H9 (cell line): ENCODE measurements at regions not wholly inside any gene's neighbourhood (a gene's known extent, or its start where the extent isn't known, plus 50 kb on each side); places are given as distances from the start of the nearest gene placed in this dataset.

Source experiments
- DNase-seq: peaks from one replicate; pipeline ENCODE4 v3.0.0-alpha.2; 2017
- H2AFZ ChIP-seq: one replicate; pipeline ENCODE4 v1.6.1; 2013; ENCODE audit warnings: mild to moderate bottlenecking, low read length, control low read depth, moderate library complexity
- H2AK5ac ChIP-seq: 2 replicates; pipeline ENCODE4 v1.6.1; 2013; ENCODE audit warnings: low read length, control low read depth, mixed read lengths; ENCODE audit not compliant: insufficient read length
- H2BK120ac ChIP-seq: one replicate; pipeline ENCODE4 v1.6.1; 2013; ENCODE audit warnings: low read depth, mild to moderate bottlenecking, low read length, control low read depth, inconsistent platforms; ENCODE audit not compliant: poor library complexity, severe bottlenecking
- H2BK12ac ChIP-seq: 2 replicates; pipeline ENCODE4 v1.6.1; 2013; ENCODE audit warnings: low read length, control low read depth, mixed read lengths, low read depth; ENCODE audit not compliant: insufficient read length
- H2BK15ac ChIP-seq: 2 replicates; pipeline ENCODE4 v1.6.1; 2013; ENCODE audit warnings: low read depth, low read length, control low read depth
- H2BK20ac ChIP-seq: one replicate; pipeline ENCODE4 v1.6.1; 2013; ENCODE audit warnings: low read depth, mild to moderate bottlenecking, low read length, control low read depth, inconsistent platforms; ENCODE audit not compliant: poor library complexity, severe bottlenecking
- H2BK5ac ChIP-seq: 2 replicates; pipeline ENCODE4 v1.6.1; 2013; ENCODE audit warnings: low read length, control low read depth, mixed read lengths; ENCODE audit not compliant: insufficient read length
- H3K14ac ChIP-seq: 2 replicates; pipeline ENCODE4 v1.6.1; 2013; ENCODE audit warnings: low read length, control low read depth; ENCODE audit not compliant: insufficient read depth
- H3K18ac ChIP-seq: 2 replicates; pipeline ENCODE4 v1.6.1; 2013; ENCODE audit warnings: low read depth, mild to moderate bottlenecking, mixed read lengths, low read length, control low read depth; ENCODE audit not compliant: insufficient read length
- H3K23ac ChIP-seq: 2 replicates; pipeline ENCODE4 v1.6.1; 2013; ENCODE audit warnings: low read length, control low read depth, mixed read lengths, low read depth; ENCODE audit not compliant: insufficient read length
- H3K23me2 ChIP-seq: 2 replicates; pipeline ENCODE4 v1.6.1; 2013; ENCODE audit warnings: low read depth, mild to moderate bottlenecking, mixed read lengths, low read length, control low read depth; ENCODE audit not compliant: insufficient read length, poor library complexity, severe bottlenecking
- H3K27ac ChIP-seq: 2 replicates; pipeline ENCODE4 v1.5.1; 2013; ENCODE audit warnings: low read length, control low read depth, mixed read lengths, low read depth; ENCODE audit not compliant: insufficient read length
- H3K27me3 ChIP-seq: 2 replicates; pipeline ENCODE4 v1.6.1; 2013; ENCODE audit warnings: low read length, control low read depth, inconsistent platforms; ENCODE audit not compliant: insufficient read depth
- H3K4ac ChIP-seq: 2 replicates; pipeline ENCODE4 v1.6.1; 2013; ENCODE audit warnings: low read depth, mild to moderate bottlenecking, control low read depth, inconsistent platforms, low read length, moderate library complexity
- H3K4me1 ChIP-seq: 2 replicates; pipeline ENCODE4 v1.6.1; 2013; ENCODE audit warnings: low read length, control low read depth, inconsistent platforms; ENCODE audit not compliant: insufficient read depth
- H3K4me2 ChIP-seq: 2 replicates; pipeline ENCODE4 v1.6.1; 2013; ENCODE audit warnings: low read length, control low read depth, mixed read lengths; ENCODE audit not compliant: insufficient read length, insufficient read depth
- H3K56ac ChIP-seq: 2 replicates; pipeline ENCODE4 v1.6.1; 2013; ENCODE audit warnings: low read depth, mild to moderate bottlenecking, mixed read lengths, low read length, control low read depth; ENCODE audit not compliant: insufficient read length
- H3K79me1 ChIP-seq: 2 replicates; pipeline ENCODE4 v1.6.1; 2013; ENCODE audit warnings: low read depth, mild to moderate bottlenecking, moderate library complexity, low read length, control low read depth, inconsistent platforms; ENCODE audit not compliant: insufficient read depth, poor library complexity, severe bottlenecking
- H3K79me2 ChIP-seq: 2 replicates; pipeline ENCODE4 v1.6.1; 2013; ENCODE audit warnings: low read length, control low read depth, inconsistent platforms; ENCODE audit not compliant: insufficient read depth
- H3K9ac ChIP-seq: 2 replicates; pipeline ENCODE4 v1.6.1; 2013; ENCODE audit warnings: low read length, control low read depth, mixed read lengths; ENCODE audit not compliant: insufficient read length; ENCODE audit errors: extremely low read depth
- H3K9me3 ChIP-seq: one replicate; pipeline ENCODE4 v1.6.1; 2013; ENCODE audit warnings: low read depth, low read length, inconsistent platforms; ENCODE audit not compliant: control insufficient read depth
- H3T11ph ChIP-seq: one replicate; pipeline ENCODE4 v1.6.1; 2013; ENCODE audit warnings: mild to moderate bottlenecking, low read length, control low read depth, inconsistent platforms
- H4K20me1 ChIP-seq: one replicate; pipeline ENCODE4 v1.6.1; 2013; ENCODE audit not compliant: control insufficient read depth, insufficient read length, insufficient read depth
- H4K5ac ChIP-seq: 2 replicates; pipeline ENCODE4 v1.6.1; 2013; ENCODE audit warnings: low read depth, mild to moderate bottlenecking, mixed read lengths, low read length, control low read depth; ENCODE audit not compliant: insufficient read length
- H4K8ac ChIP-seq: replicated peaks from 2 replicates; pipeline ENCODE4 v1.6.1; 2013; ENCODE audit warnings: low read length, control low read depth, mixed read lengths, low read depth; ENCODE audit not compliant: insufficient read length
- H4K91ac ChIP-seq: 2 replicates; pipeline ENCODE4 v1.6.1; 2013; ENCODE audit warnings: low read depth, mild to moderate bottlenecking, moderate library complexity, mixed read lengths, low read length, control low read depth; ENCODE audit not compliant: insufficient read length
- H3K27ac Mint-ChIP-seq, 3 experiments: 2 replicates in 2 of 3; 3 replicates in 1 of 3; pipeline ENCODE4 v1.8.0; 2020 to 2021; ENCODE audit warnings: mixed read lengths in 3 of 3, mild to moderate bottlenecking in 1 of 3, moderate library complexity in 1 of 3
- H3K27me3 Mint-ChIP-seq: 2 replicates; pipeline ENCODE4 v1.8.0; 2021; ENCODE audit warnings: low read depth, mild to moderate bottlenecking, moderate library complexity, mixed read lengths
- H3K36me3 Mint-ChIP-seq, 3 experiments: 2 replicates in 2 of 3; 3 replicates in 1 of 3; pipeline ENCODE4 v1.8.0; 2020 to 2021; ENCODE audit warnings: low read depth in 3 of 3, mixed read lengths in 3 of 3; ENCODE audit not compliant: insufficient read depth in 1 of 3
- H3K4me1 Mint-ChIP-seq, 2 experiments: 2 replicates each; pipeline ENCODE4 v1.8.0; 2020; ENCODE audit warnings: mixed read lengths in 2 of 2
- H3K4me3 Mint-ChIP-seq, 2 experiments: 2 replicates in 1 of 2; 3 replicates in 1 of 2; pipeline ENCODE4 v1.8.0; 2020 to 2021; ENCODE audit warnings: mild to moderate bottlenecking in 2 of 2, mixed read lengths in 2 of 2, moderate library complexity in 1 of 2
- H3K9me3 Mint-ChIP-seq, 2 experiments: 2 replicates in 1 of 2; 3 replicates in 1 of 2; pipeline ENCODE4 v1.8.0; 2020; ENCODE audit warnings: mild to moderate bottlenecking in 2 of 2, mixed read lengths in 2 of 2, moderate library complexity in 1 of 2
- CTCF ChIP-seq: fragments of 200-600 bp; sonication (generic); conservative IDR thresholded peaks from 3 replicates; pipeline ENCODE4 v1.8.0; 2021; ENCODE audit warnings: antibody characterized with exemption, mild to moderate bottlenecking
- WGBS: extraction: QIAGEN DNeasy Blood & Tissue Kit; methylation state at CpG from one replicate; pipeline ENCODE4 v1.1.7; 2013; ENCODE audit warnings: missing lambda C conversion rate, low lambda C conversion rate, mixed read lengths; ENCODE audit not compliant: insufficient read length; ENCODE audit errors: extremely low coverage; 5-methylcytosine and 5-hydroxymethylcytosine counted together

GRCh38 chr15:95365511-95366107 is 964.9 kb upstream of the NR2F2 start:
- peaks cover 4 to 14% of the 10 kb centered on the region in 2 experiments; a peak in 4 of 5 replicates for H3K9me3 Mint-ChIP-seq
- no peaks in the 10 kb centered on the region for H3K23me2 ChIP-seq
- no peak overlapping the region for H2BK12ac ChIP-seq
- H3K4me2 ChIP-seq = no peak overlapping the region
- no peak overlapping the region for H3T11ph ChIP-seq
- H3K27ac ChIP-seq = no peak overlapping the region
- H2BK5ac ChIP-seq = no peak overlapping the region
- no CpG with 5 or more reads among the region's 12 CpGs for WGBS
- no peak overlapping the region for H3K4me3 Mint-ChIP-seq
- no peaks in the 10 kb centered on the region for H4K20me1 ChIP-seq
- H3K79me1 ChIP-seq = no peaks in the 10 kb centered on the region
- no peak for DNase-seq
- H2AK5ac ChIP-seq = no peak overlapping the region
- no peak overlapping the region for H2BK120ac ChIP-seq
- no peak overlapping the region for H3K56ac ChIP-seq
- H2BK15ac ChIP-seq = no peak overlapping the region
- H3K36me3 Mint-ChIP-seq = peaks cover 0 to 4% (median 4%) of the 10 kb centered on the region in 3 experiments; a peak in 5 of 7 replicates
- H3K27me3 ChIP-seq = no peaks in the 10 kb centered on the region; the same call in 1 of the 2 replicates
- H4K8ac ChIP-seq = no peak overlapping the region
- no peak overlapping the region for H2BK20ac ChIP-seq
- H3K4me1 ChIP-seq = no peaks in the 10 kb centered on the region; the same call in 1 of the 2 replicates
- no peak overlapping the region for H3K23ac ChIP-seq
- no peak overlapping the region for H4K91ac ChIP-seq
- no peak for TF ChIP-seq CTCF
- H4K5ac ChIP-seq = no peak overlapping the region
- no peaks in the 10 kb centered on the region for H3K79me2 ChIP-seq
- H3K4ac ChIP-seq = no peak overlapping the region
- H2AFZ ChIP-seq = no peak overlapping the region
- no peaks in the 10 kb centered on the region for H3K27me3 Mint-ChIP-seq
- no peak overlapping the region for H3K18ac ChIP-seq
- H3K14ac ChIP-seq = no peak overlapping the region
- H3K9me3 ChIP-seq = no peaks in the 10 kb centered on the region
- no peak overlapping the region for H3K27ac Mint-ChIP-seq
- no peak overlapping the region for H3K9ac ChIP-seq
- no peaks in the 10 kb centered on the region for H3K4me1 Mint-ChIP-seq
